MG63 (cell line): ENCODE measurements at regions not wholly inside any gene's neighbourhood (a gene's known extent, or its start where the extent isn't known, plus 50 kb on each side); places are given as distances from the start of the nearest gene placed in this dataset.
"Not testable (repeated sequence)": the region's sequence is repeated elsewhere in the genome, so short reads cannot be mapped to it uniquely, and the experiment has no call there.

ENCODE experiments used
- DNase-seq: peaks from one replicate; pipeline ENCODE4 v3.0.0-alpha.2; 2020
- H3K27me3 ChIP-seq: fragments of 250-450 bp; sonication (Bioruptor Pico); 2 replicates; pipeline ENCODE4 v1.5.1; 2020; ENCODE audit warnings: mild to moderate bottlenecking, moderate library complexity
- H3K36me3 ChIP-seq: fragments of 250-450 bp; sonication (Bioruptor Pico); 2 replicates; pipeline ENCODE4 v1.5.1; 2020; ENCODE audit warnings: mild to moderate bottlenecking, moderate library complexity
- H3K4me3 ChIP-seq: fragments of 250-450 bp; sonication (Bioruptor Pico); 2 replicates; pipeline ENCODE4 v1.5.1; 2020; ENCODE audit warnings: mild to moderate bottlenecking, moderate library complexity
- H3K9me3 ChIP-seq: fragments of 250-450 bp; sonication (Bioruptor Pico); 2 replicates; pipeline ENCODE4 v1.5.1; 2020; ENCODE audit warnings: mild to moderate bottlenecking, moderate library complexity

DNA sequence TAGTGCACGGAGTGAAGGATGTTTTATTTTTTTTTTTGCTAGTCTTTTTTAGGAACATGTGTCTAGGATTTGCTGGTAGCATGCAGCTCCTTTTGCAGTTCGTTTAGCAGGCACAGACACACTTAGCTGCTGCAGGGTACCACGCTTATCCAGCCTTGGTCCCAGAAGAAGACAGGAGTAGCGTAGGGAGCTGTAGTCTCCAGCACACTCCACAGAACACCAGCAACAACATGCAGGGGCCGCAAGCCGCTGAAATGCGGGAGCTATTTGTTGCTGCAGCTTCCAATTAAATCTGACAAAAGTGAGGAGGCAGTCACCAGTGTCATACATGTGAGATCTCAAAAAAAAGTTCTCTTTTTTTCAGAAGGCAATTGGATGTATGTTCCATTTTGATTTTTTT, 486.2 kb upstream of the KLF6 start:
- no peak overlapping the region for H3K4me3 ChIP-seq
- no peaks in the 10 kb centered on the region for H3K27me3 ChIP-seq
- no peaks in the 10 kb centered on the region for H3K36me3 ChIP-seq
- DNase-seq: no peak
- no peaks in the 10 kb centered on the region for H3K9me3 ChIP-seq

GRCh38 chr10:4270116-4270515, 485.1 kb upstream of the KLF6 start:
- peak; percentile 59 for DNase-seq
- Histone ChIP-seq H3K27me3 (no peaks in the 10 kb centered on the region), H3K4me3 (no peak overlapping the region), H3K9me3 (no peaks in the 10 kb centered on the region), H3K36me3 (no peaks in the 10 kb centered on the region)

GRCh38 chr10:4268490-4268889, 483.5 kb upstream of the KLF6 start:
- not testable (repeated sequence) for H3K27me3 ChIP-seq, H3K36me3 ChIP-seq, DNase-seq, H3K4me3 ChIP-seq, H3K9me3 ChIP-seq

DNA sequence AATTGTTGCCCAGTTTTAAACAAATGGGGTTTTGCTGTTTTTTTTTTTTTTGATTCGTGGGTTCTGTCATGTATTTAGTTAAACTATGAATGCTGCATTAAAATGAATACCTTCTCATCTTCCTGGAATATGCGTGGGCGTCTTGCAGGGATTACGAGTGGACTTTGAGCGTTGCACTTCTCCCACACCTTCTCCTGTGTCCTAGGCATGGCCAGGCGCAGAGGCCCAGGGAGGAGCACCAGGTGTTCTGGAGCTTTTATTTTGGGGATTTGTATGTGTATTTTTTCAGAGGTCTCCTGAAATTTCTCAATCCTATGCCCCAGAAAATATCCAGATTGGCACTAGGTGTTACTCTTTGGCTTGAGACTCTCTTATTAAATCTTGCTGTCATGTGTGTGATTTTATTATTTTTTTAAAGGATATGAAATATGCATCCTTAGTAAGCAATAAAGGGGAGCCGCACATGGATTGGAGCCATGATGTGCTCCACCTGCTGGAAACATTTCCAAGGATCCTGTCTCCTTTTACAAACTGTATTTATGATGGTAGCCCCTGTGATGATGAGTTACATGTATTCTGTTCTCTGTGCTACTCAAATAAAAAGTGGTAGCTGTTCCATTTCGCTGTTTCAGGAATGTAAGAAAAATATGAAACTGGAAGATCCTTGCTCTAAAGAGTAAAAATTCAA, 482.2 kb upstream of the KLF6 start:
- H3K27me3 ChIP-seq: no peaks in the 10 kb centered on the region
- H3K36me3 ChIP-seq: no peaks in the 10 kb centered on the region
- no peaks in the 10 kb centered on the region for H3K9me3 ChIP-seq
- no peak overlapping the region for H3K4me3 ChIP-seq
- DNase-seq: no peak

DNA sequence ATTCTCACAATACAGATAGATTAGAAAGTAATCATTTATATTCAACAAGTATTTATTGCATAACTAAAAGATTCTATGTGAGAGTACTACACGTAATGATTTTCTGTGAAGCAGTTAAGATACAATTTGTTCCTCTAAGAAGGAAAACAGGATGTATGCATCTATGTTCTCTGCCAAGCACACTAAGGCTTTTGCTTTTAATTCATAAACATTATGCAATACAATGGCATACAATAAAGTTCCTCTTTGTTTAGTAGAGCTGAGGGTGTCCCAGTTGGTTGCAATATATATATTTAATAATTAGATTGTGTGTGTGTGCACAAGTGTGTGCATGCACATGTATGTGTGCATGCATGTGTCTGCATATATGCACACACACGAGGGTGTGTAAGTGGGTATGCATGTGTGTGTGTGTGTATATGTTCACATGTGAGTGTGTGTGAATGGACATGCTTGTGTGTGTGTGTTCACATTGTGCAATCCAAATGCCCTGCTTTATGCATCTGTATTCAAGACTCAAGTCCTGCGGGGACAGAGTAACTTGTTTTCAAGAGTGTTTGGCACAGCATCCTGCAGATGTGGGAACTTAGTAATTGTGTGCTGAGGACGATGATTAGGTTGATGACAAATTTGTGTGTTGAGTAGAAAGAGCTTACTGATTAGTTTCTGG, 481.5 kb upstream of the KLF6 start:
- Histone ChIP-seq H3K4me3 (no peak overlapping the region), H3K36me3 (no peaks in the 10 kb centered on the region), H3K27me3 (no peaks in the 10 kb centered on the region), H3K9me3 (no peaks in the 10 kb centered on the region)
- DNase-seq: no peak

DNA sequence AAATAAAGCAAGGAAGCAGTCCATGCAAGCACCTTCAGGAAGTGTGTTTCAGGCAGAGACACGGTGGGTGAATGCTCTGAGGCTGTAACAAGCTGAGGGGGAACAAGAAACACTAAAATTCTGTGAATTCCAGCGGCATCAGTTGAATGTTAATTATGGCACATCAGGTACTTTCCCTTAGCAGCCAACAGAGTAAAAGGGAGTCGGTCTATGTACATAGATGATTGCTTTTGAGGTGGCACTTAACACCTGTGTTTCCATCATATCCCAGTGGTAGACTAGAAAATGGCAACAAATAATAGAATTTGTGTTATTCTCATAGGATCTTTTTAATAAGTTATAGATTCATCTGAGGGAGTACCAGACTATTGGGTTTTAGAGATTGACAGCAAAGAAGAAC, 481.0 kb upstream of the KLF6 start:
- Histone ChIP-seq H3K36me3 (no peaks in the 10 kb centered on the region), H3K4me3 (no peak overlapping the region), H3K27me3 (no peaks in the 10 kb centered on the region), H3K9me3 (no peaks in the 10 kb centered on the region)
- DNase-seq: no peak

DNA sequence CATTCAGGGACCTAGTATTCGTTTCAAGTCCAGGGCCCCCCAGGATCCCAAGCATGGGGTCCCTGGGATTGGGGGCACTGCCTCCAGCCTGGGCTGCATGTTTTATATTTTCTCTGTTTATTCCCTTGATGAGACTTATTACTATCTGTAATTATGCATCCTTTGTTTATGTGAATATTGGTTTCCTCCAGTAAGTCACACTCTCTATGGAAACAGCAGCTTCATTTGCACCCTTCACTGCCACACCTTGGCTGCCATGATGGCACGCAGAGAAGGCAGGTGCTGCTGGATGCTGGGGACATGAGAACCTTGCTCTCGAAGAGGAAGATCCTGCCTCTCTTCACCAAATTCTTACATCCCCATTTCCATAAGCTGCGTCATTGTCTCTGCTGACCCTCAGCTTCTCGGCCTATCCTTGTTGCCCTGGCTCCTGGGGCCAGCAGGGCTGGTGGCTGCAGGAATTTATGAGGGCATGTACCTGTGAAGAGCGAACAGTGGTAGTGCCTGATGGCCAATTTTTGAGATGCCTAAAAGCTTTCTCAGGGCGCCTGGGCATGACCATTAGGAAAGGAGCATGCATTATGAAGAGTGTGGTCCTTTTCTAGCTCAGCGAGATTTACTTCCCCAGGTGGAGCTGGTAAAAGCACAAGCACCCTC, 479.3 kb upstream of the KLF6 start:
- DNase-seq: no peak
- no peaks in the 10 kb centered on the region for H3K9me3 ChIP-seq
- H3K27me3 ChIP-seq: no peaks in the 10 kb centered on the region
- H3K36me3 ChIP-seq: no peaks in the 10 kb centered on the region
- no peak overlapping the region for H3K4me3 ChIP-seq

DNA sequence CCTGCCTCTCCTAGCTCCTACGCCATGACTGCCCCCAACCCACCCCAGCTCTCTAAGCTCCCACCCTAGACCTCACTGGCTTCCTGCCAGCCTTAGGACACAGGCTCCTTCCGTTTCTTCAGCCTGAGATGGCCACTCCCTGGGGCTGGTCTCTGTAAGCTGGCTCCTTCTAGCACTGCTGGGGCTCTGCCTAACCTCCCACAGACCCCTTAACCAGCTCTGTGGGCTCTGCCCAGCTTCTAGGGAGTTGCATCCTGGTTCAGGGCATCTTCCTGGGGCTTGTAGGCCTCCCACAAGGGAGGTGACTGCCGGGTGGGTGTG, 478.6 kb upstream of the KLF6 start:
- no peak overlapping the region for H3K4me3 ChIP-seq
- H3K36me3 ChIP-seq: no peaks in the 10 kb centered on the region
- H3K27me3 ChIP-seq: no peaks in the 10 kb centered on the region
- no peaks in the 10 kb centered on the region for H3K9me3 ChIP-seq
- no peak for DNase-seq

DNA sequence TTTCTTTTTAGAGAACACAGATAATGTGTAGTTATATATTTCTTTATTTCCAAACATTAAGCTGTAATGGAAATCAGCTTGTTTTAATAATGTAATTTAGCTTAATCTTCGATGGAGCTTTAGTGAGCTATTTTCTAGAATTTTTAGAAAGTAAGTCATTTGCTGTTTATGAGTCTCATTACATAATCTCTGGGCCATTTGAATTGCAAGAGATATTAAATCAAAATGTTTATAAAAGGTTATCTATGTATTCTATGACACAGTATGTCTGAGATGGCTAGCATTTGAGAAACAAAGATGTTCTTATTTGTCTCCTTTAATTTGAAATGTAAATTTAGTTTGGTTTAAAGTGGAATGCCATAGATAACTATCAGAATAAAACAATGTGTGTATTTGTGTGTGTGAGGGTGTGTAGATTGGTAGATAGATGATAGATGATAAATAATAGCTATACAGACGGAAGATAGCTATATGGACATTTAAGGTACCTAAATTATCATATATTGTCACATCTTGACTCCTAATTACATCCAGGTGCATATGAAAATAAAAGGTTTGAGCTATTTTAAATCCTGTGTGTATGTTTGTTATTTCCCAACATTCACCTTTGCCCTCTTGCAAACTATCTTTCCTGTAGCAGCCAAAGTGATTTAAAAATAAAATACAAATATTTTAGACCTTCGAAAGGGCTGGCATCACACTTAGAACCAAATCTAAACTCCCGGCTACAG, 478.0 kb upstream of the KLF6 start:
- H3K27me3 ChIP-seq: no peaks in the 10 kb centered on the region
- DNase-seq: no peak
- no peaks in the 10 kb centered on the region for H3K36me3 ChIP-seq
- no peak overlapping the region for H3K4me3 ChIP-seq
- H3K9me3 ChIP-seq: no peaks in the 10 kb centered on the region

GRCh38 chr10:4262449-4262848, 477.4 kb upstream of the KLF6 start:
- no peak for DNase-seq
- no peak overlapping the region for H3K4me3 ChIP-seq
- no peaks in the 10 kb centered on the region for H3K36me3 ChIP-seq
- no peaks in the 10 kb centered on the region for H3K27me3 ChIP-seq
- H3K9me3 ChIP-seq: no peaks in the 10 kb centered on the region

DNA sequence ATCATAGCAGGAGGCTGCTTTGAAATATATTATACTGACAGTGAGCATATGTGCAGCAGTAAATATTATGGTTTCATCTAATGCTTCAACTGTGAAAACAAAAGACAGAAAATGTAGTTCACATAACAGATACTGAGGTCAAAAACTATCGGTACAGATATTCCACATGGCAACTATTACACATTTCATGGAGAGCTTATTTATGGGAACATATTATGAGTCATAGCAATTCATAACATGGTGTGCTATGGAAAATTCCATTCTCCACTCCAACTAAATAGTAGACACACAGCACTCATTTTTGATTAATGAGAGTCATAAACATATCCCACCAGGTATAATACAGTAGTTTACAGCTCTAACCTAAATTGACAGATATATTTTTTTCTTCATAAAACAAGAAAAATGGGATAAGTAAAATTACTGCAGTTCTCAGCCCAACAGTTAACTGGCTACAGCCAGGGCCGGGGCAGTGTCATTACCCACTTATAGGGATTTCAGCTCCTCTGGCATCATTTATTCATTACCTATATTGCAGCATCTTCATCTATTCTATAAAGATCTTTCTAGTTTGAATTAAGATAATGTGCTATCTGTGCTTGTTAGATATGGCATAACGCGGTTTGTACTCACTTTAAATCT, 475.6 kb upstream of the KLF6 start:
- Histone ChIP-seq H3K36me3 (no peaks in the 10 kb centered on the region), H3K9me3 (no peaks in the 10 kb centered on the region), H3K27me3 (no peaks in the 10 kb centered on the region), H3K4me3 (no peak overlapping the region)
- DNase-seq: no peak

DNA sequence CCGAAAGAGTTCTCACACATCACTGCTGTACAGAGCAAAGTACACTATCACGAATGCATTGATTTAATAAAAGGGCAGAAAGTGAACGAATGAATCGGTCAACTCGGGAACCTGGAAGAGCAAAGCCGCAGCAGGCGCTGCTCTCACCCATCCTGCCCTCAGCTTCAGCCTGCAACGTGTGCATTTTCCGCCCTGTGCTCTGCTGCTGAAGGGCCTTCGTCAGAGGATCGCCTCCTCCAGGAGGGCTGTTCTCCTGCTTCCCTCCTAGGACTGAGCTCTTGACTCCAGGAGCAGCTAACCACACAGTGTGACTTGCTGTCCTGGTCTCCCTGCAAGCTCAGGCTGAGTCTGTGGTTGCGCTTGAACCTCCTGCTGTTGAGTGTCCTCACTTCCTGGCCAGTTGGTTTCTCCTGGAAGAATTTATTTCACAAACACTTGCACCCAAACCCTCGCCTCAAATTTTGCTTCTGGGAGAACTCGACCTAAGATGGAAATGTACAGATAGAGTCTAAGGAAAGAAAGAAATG, 473.0 kb upstream of the KLF6 start:
- no peaks in the 10 kb centered on the region for H3K36me3 ChIP-seq
- no peaks in the 10 kb centered on the region for H3K9me3 ChIP-seq
- no peaks in the 10 kb centered on the region for H3K27me3 ChIP-seq
- H3K4me3 ChIP-seq: no peak overlapping the region
- no peak for DNase-seq

DNA sequence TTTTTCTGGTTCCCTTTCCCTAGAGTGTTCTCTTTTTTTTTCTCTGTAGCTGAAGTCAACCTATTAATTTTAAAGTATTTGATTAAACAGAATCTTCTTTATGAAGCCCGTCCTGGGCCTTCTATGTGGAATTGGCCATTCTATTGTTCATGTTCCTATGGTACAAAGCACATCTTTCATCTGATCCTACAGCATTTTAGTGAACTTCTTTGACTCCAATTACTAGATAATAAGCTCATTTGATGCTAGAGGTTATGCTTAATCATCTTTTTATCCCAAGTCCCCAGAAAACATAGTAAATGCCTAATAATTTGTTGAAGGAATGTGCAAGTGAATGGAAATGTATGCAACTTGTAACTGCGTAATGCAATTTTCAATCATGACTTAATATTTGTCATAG, 472.0 kb upstream of the KLF6 start:
- DNase-seq: no peak

DNA sequence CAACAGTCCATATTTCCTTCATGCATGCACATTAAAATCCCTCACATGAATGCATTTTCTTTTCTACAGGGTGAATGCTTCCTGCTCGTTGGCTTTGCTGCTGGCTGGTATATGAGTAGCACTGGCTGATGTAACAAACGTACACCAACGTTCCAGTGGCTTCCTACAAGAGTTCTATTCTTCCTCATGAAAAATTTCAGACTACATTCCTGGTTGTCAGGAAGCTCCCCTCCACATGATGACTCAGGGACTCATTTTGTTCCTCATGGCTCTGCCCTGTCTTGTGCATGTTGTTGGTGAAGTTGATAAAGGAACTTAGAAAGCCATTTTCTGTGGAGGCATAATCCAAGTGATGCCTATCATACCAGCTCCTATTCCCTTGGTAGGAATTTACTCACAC, 470.7 kb upstream of the KLF6 start:
- DNase-seq: no peak
- Histone ChIP-seq H3K36me3 (no peaks in the 10 kb centered on the region), H3K27me3 (no peaks in the 10 kb centered on the region), H3K9me3 (no peaks in the 10 kb centered on the region), H3K4me3 (no peak overlapping the region)

More for the DNA sequence above, 472.0 kb upstream of the KLF6 start:
- no peaks in the 10 kb centered on the region for H3K27me3 ChIP-seq
- H3K9me3 ChIP-seq: no peaks in the 10 kb centered on the region
- no peak overlapping the region for H3K4me3 ChIP-seq
- no peaks in the 10 kb centered on the region for H3K36me3 ChIP-seq

GRCh38 chr10:4254101-4254994, 469.3 kb upstream of the KLF6 start:
- H3K36me3 ChIP-seq: no peaks in the 10 kb centered on the region
- DNase-seq: no peak
- no peak overlapping the region for H3K4me3 ChIP-seq
- no peaks in the 10 kb centered on the region; the same call in 1 of the 2 replicates for H3K9me3 ChIP-seq
- no peaks in the 10 kb centered on the region for H3K27me3 ChIP-seq

- DNase-seq: no peak
- H3K36me3 ChIP-seq: no peaks in the 10 kb centered on the region
- H3K9me3 ChIP-seq: no peaks in the 10 kb centered on the region; the same call in 1 of the 2 replicates
- no peaks in the 10 kb centered on the region for H3K27me3 ChIP-seq
- H3K4me3 ChIP-seq: no peak overlapping the region
Measured at GRCh38 chr10:4252701-4253100, 467.7 kb upstream of the KLF6 start.
